ENCODE measurements at regions not wholly inside any gene's neighbourhood (a gene's known extent, or its start where the extent isn't known, plus 50 kb on each side); places are given as distances from the start of the nearest gene placed in this dataset.

- no peak for TF ChIP-seq ETS1 (conservative IDR thresholded peaks at IDR 0.05; ENCODE audit: control insufficient read depth, low read depth, low read length)
Observed at GRCh38 chr3:190229632-190230424, 92.4 kb downstream of the CLDN1 start (continued).

GRCh38 chr3:190227064-190227463, 95.2 kb downstream of the CLDN1 start:
- H3K36me3 ChIP-seq (ENCODE audit: control insufficient read depth, insufficient read depth, low read length), result no peaks in the 10 kb centered on the region
- no peaks in the 10 kb centered on the region for H3K4me1 ChIP-seq (replicated peaks in 1 of 2; ENCODE audit: control insufficient read depth in 2 of 2, insufficient read depth in 2 of 2, low read length in 2 of 2)
- ATAC-seq (no peak), DNase-seq (ENCODE audit: extremely low read depth in 1 of 4, low spot score in 3 of 4) (no peak), FAIRE-seq (no peak)
- CTCF ChIA-PET (ENCODE audit: low intra/inter-chr PET ratio), result no interaction called here
- no peak overlapping the region for H3K9ac ChIP-seq (ENCODE audit: insufficient read depth in 1 of 2, low read depth in 2 of 2, low read length in 2 of 2)
- H4K20me1 ChIP-seq (replicated peaks; ENCODE audit: control insufficient read depth, insufficient read depth, low read length), result no peaks in the 10 kb centered on the region
- in situ Hi-C loops (cut with MboI) (no loop called here), intact Hi-C loops (cut with micrococcal nuclease) (no loop called here)
- no peak overlapping the region for H3K4me2 ChIP-seq (ENCODE audit: insufficient read depth, low read length)
- H3K27me3 ChIP-seq (ENCODE audit: control insufficient read depth in 2 of 2, insufficient read depth in 2 of 2, low read length in 2 of 2), result no peaks in the 10 kb centered on the region
- H3K9me1 ChIP-seq (ENCODE audit: control insufficient read depth, insufficient read depth, low read length), result no peaks in the 10 kb centered on the region
- H3K4me3 ChIP-seq, result no peak overlapping the region
- WGBS (ENCODE audit: insufficient coverage, low coverage, missing lambda C conversion rate), result 11% methylated on average over 2 of the region's 2 CpGs
- no peak overlapping the region for H2AFZ ChIP-seq (ENCODE audit: low read depth, low read length)
- no peak overlapping the region for H3K27ac ChIP-seq (ENCODE audit: extremely low read depth, low read depth, low read length)
- POLR2A ChIA-PET, result no interaction called here
- no peaks in the 10 kb centered on the region for H3K9me3 ChIP-seq (replicated peaks; ENCODE audit: control insufficient read depth, insufficient read depth, low read depth, low read length)
- BruUV-seq (replicated peaks), result no TSS peak
- H3K79me2 ChIP-seq (ENCODE audit: control insufficient read depth, insufficient read depth, low read length), result no peaks in the 10 kb centered on the region
- TF ChIP-seq ARID3A (IDR thresholded peaks at IDR 0.05; ENCODE audit: borderline replicate concordance, low read depth, low read length), result no peak
- no peak for TF ChIP-seq THAP12 (CRISPR knock-in tag; IDR thresholded peaks at IDR 0.05)
- TF ChIP-seq CEBPZ (IDR thresholded peaks at IDR 0.05; ENCODE audit: borderline replicate concordance, low read depth, low read length), result no peak
- no peak for TF ChIP-seq MYBL2 (IDR thresholded peaks at IDR 0.05; ENCODE audit: low read depth)
- no peak for TF ChIP-seq MYBL2 (CRISPR knock-in tag; IDR thresholded peaks at IDR 0.05; ENCODE audit: borderline replicate concordance)
- no peak for TF ChIP-seq SRSF1 (IDR thresholded peaks at IDR 0.05; ENCODE audit: low read depth, low read length)

Measured in K562 (cell line).